ENCODE measurements at regions not wholly inside any gene's neighbourhood (a gene's known extent, or its start where the extent isn't known, plus 50 kb on each side); places are given as distances from the start of the nearest gene placed in this dataset.

GRCh38 chr12:111189792-111190191 is 179.1 kb downstream of the PHETA1 start:
- Histone ChIP-seq H3K36me3 (ENCODE audit: control insufficient read depth, insufficient read depth, low read length) (no peaks in the 10 kb centered on the region), H3K4me3 (replicated peaks; ENCODE audit: low read depth, low read length) (no peak overlapping the region), H3K27me3 (replicated peaks; ENCODE audit: control insufficient read depth, insufficient read depth, low read length) (peaks cover 2% of the 10 kb centered on the region)
- TF ChIP-seq CTCF (IDR thresholded peaks at IDR 0.05; ENCODE audit: insufficient read depth, low read length, poor library complexity, severe bottlenecking), result no peak
- DNase-seq (ENCODE audit: extremely low read depth, insufficient read length), result no peak

- Histone ChIP-seq H3K4me3 (replicated peaks; ENCODE audit: low read depth, low read length) (no peak overlapping the region), H3K36me3 (ENCODE audit: control insufficient read depth, insufficient read depth, low read length) (no peaks in the 10 kb centered on the region), H3K27me3 (replicated peaks; ENCODE audit: control insufficient read depth, insufficient read depth, low read length) (no peaks in the 10 kb centered on the region; the same call in none of the 2 replicates)
- DNase-seq (ENCODE audit: extremely low read depth, insufficient read length), result no peak
- no peak for TF ChIP-seq CTCF (IDR thresholded peaks at IDR 0.05; ENCODE audit: insufficient read depth, low read length, poor library complexity, severe bottlenecking)
Measured at GRCh38 chr12:111188436-111188835, 180.5 kb downstream of the PHETA1 start.

GRCh38 chr12:111186347-111186746 is 182.5 kb downstream of the PHETA1 start:
- H3K36me3 ChIP-seq (ENCODE audit: control insufficient read depth, insufficient read depth, low read length), result no peaks in the 10 kb centered on the region
- no peak for TF ChIP-seq CTCF (IDR thresholded peaks at IDR 0.05; ENCODE audit: insufficient read depth, low read length, poor library complexity, severe bottlenecking)
- no peaks in the 10 kb centered on the region; the same call in 1 of the 2 replicates for H3K27me3 ChIP-seq (replicated peaks; ENCODE audit: control insufficient read depth, insufficient read depth, low read length)
- no peak for DNase-seq (ENCODE audit: extremely low read depth, insufficient read length)
- no peak overlapping the region for H3K4me3 ChIP-seq (replicated peaks; ENCODE audit: low read depth, low read length)

- Histone ChIP-seq H3K36me3 (ENCODE audit: control insufficient read depth, insufficient read depth, low read length) (no peaks in the 10 kb centered on the region), H3K27me3 (replicated peaks; ENCODE audit: control insufficient read depth, insufficient read depth, low read length) (no peaks in the 10 kb centered on the region; the same call in 1 of the 2 replicates), H3K4me3 (replicated peaks; ENCODE audit: low read depth, low read length) (no peak overlapping the region)
- no peak for DNase-seq (ENCODE audit: extremely low read depth, insufficient read length)
- TF ChIP-seq CTCF (IDR thresholded peaks at IDR 0.05; ENCODE audit: insufficient read depth, low read length, poor library complexity, severe bottlenecking), result no peak
Measured at GRCh38 chr12:111185889-111186227, 183.0 kb downstream of the PHETA1 start.

- no peak for DNase-seq (ENCODE audit: extremely low read depth, insufficient read length)
- no peak overlapping the region for H3K4me3 ChIP-seq (replicated peaks; ENCODE audit: low read depth, low read length)
- H3K27me3 ChIP-seq (replicated peaks; ENCODE audit: control insufficient read depth, insufficient read depth, low read length), result no peaks in the 10 kb centered on the region; the same call in none of the 2 replicates
- H3K36me3 ChIP-seq (ENCODE audit: control insufficient read depth, insufficient read depth, low read length), result no peaks in the 10 kb centered on the region
- TF ChIP-seq CTCF (IDR thresholded peaks at IDR 0.05; ENCODE audit: insufficient read depth, low read length, poor library complexity, severe bottlenecking), result no peak
Measured at GRCh38 chr12:111185206-111185888, 183.5 kb downstream of the PHETA1 start.

GRCh38 chr12:111184161-111184560 is 184.7 kb downstream of the PHETA1 start:
- TF ChIP-seq CTCF (IDR thresholded peaks at IDR 0.05; ENCODE audit: insufficient read depth, low read length, poor library complexity, severe bottlenecking), result no peak
- H3K27me3 ChIP-seq (replicated peaks; ENCODE audit: control insufficient read depth, insufficient read depth, low read length), result no peaks in the 10 kb centered on the region; the same call in none of the 2 replicates
- H3K36me3 ChIP-seq (ENCODE audit: control insufficient read depth, insufficient read depth, low read length), result no peaks in the 10 kb centered on the region
- DNase-seq (ENCODE audit: extremely low read depth, insufficient read length), result no peak
- H3K4me3 ChIP-seq (replicated peaks; ENCODE audit: low read depth, low read length), result no peak overlapping the region

Measured in GM06990 (cell line).